GM18867 (cell line): ENCODE measurements at regions not wholly inside any gene's neighbourhood (a gene's known extent, or its start where the extent isn't known, plus 50 kb on each side); places are given as distances from the start of the nearest gene placed in this dataset.
"Not testable (repeated sequence)": the region's sequence is repeated elsewhere in the genome, so short reads cannot be mapped to it uniquely, and the experiment has no call there.

Experiments used
- ATAC-seq: cut with Tn5 transposase; IDR thresholded peaks from one replicate; pipeline ENCODE4 v1.9.1; 2021; ENCODE audit warnings: mild to moderate bottlenecking, moderate library complexity; ENCODE audit not compliant: unreplicated experiment

GRCh38 chr9:105091004-105091640 is 153.3 kb upstream of the SLC44A1 start:
- no peak for ATAC-seq

GRCh38 chr9:105093685-105094084 is 150.8 kb upstream of the SLC44A1 start:
- no peak for ATAC-seq

- no peak for ATAC-seq
Observed at GRCh38 chr9:105098370-105098769, 146.1 kb upstream of the SLC44A1 start.

- ATAC-seq, result no peak
Observed at GRCh38 chr9:105103776-105104175, 140.7 kb upstream of the SLC44A1 start.

GRCh38 chr9:105114318-105114717 is 130.1 kb upstream of the SLC44A1 start:
- ATAC-seq, result no peak

GRCh38 chr9:105114964-105115728 is 129.3 kb upstream of the SLC44A1 start:
- peak; percentile 85 for ATAC-seq

- ATAC-seq, result no peak
Observed at GRCh38 chr9:105116052-105116868, 128.2 kb upstream of the SLC44A1 start.

GRCh38 chr9:105117234-105117633 is 127.2 kb upstream of the SLC44A1 start:
- no peak for ATAC-seq

- no peak for ATAC-seq
Observed at GRCh38 chr9:105118636-105119035, 125.8 kb upstream of the SLC44A1 start.

- ATAC-seq, result no peak
Observed at GRCh38 chr9:105119156-105119555, 125.3 kb upstream of the SLC44A1 start.

GRCh38 chr9:105121861-105122430 is 122.5 kb upstream of the SLC44A1 start:
- no peak for ATAC-seq

- ATAC-seq, result not testable (repeated sequence)
Observed at GRCh38 chr9:105124598-105124997, 119.9 kb upstream of the SLC44A1 start.

- no peak for ATAC-seq
Observed at GRCh38 chr9:105126226-105126625, 118.2 kb upstream of the SLC44A1 start.

- peak; percentile 90 for ATAC-seq
Observed at GRCh38 chr9:105127863-105128220, 116.6 kb upstream of the SLC44A1 start.

- ATAC-seq, result no peak
Observed at GRCh38 chr9:105128908-105129600, 115.4 kb upstream of the SLC44A1 start.

GRCh38 chr9:105129731-105130130 is 114.7 kb upstream of the SLC44A1 start:
- no peak for ATAC-seq

- ATAC-seq, result no peak
Observed at GRCh38 chr9:105131981-105132380, 112.5 kb upstream of the SLC44A1 start.

- ATAC-seq, result no peak
Observed at GRCh38 chr9:105132606-105133005, 111.8 kb upstream of the SLC44A1 start.

- no peak for ATAC-seq
Observed at GRCh38 chr9:105138306-105138801, 106.1 kb upstream of the SLC44A1 start.

- peak; percentile 97 for ATAC-seq
Observed at GRCh38 chr9:105141146-105141975, 103.1 kb upstream of the SLC44A1 start.
